Endothelial cell of umbilical vein (primary cell): ENCODE measurements at regions not wholly inside any gene's neighbourhood (a gene's known extent, or its start where the extent isn't known, plus 50 kb on each side); places are given as distances from the start of the nearest gene placed in this dataset.

Source experiments
- BruUV-seq: library from RNA; stranded (reverse); fragments of 400-500 nt; replicated peaks from 2 replicates; lab custom pipeline; 2021; lab: Mats Ljungman, UMichigan
- CTCF ChIA-PET: fragments of 300-600, 350-600 bp; sonication (Branson Sonifier 250); formaldehyde crosslinking; loops from one replicate; lab custom pipeline; 2021; ENCODE audit warnings: antibody characterized with exemption, inconsistent platforms; lab: Charles Lee
- POLR2A ChIA-PET: fragments of 300-600, 350-600 bp; sonication (Branson Sonifier 250); formaldehyde crosslinking; loops from one replicate; lab custom pipeline; 2021; ENCODE audit warnings: antibody characterized with exemption, inconsistent platforms; lab: Charles Lee
- DNase-seq: peaks from one replicate; pipeline ENCODE4 v3.0.0-alpha.2; 2011; ENCODE audit warnings: low read depth, low spot score
- FAIRE-seq: peaks from 2 replicates; lab custom pipeline; 2011; peaks lifted over from hg19 to GRCh38; lab: Jason Lieb, UNC
- H2AFZ ChIP-seq: 2 replicates; pipeline ENCODE4 v1.6.0; 2012; ENCODE audit warnings: low read depth, low read length, control low read depth, inconsistent platforms
- H3K27ac ChIP-seq: 2 replicates; pipeline ENCODE4 v1.5.1; 2011; ENCODE audit warnings: low read depth, mild to moderate bottlenecking, control low read depth, low read length, moderate library complexity; ENCODE audit not compliant: insufficient read depth
- H3K27me3 ChIP-seq, 2 experiments: 2 replicates each; pipeline versions ENCODE4 v1.6.0 to v1.6.1; 2011; ENCODE audit warnings: low read length in 2 of 2, mixed read lengths in 1 of 2; ENCODE audit not compliant: control insufficient read depth in 2 of 2, insufficient read depth in 2 of 2
- H3K36me3 ChIP-seq, 2 experiments: 2 replicates in 1 of 2; 3 replicates in 1 of 2; pipeline ENCODE4 v1.5.1; 2011; ENCODE audit warnings: low read length in 2 of 2, mild to moderate bottlenecking in 1 of 2, moderate library complexity in 1 of 2; ENCODE audit not compliant: control insufficient read depth in 2 of 2, insufficient read depth in 2 of 2; ENCODE audit errors: extremely low read depth in 1 of 2
- H3K4me1 ChIP-seq: 3 replicates; pipeline ENCODE4 v1.5.1; 2011; ENCODE audit warnings: mild to moderate bottlenecking, low read length; ENCODE audit not compliant: control insufficient read depth, insufficient read depth; ENCODE audit errors: extremely low read depth
- H3K4me2 ChIP-seq: 2 replicates; pipeline ENCODE4 v1.6.1; 2011; ENCODE audit warnings: low read length, control low read depth, mixed read lengths; ENCODE audit not compliant: insufficient read depth
- H3K4me3 ChIP-seq, 3 experiments: fragments of 200-600 bp in 1 of 3; sonication (generic), shearing (Covaris generic) in 1 of 3; replicated peaks in 1 of 3; 2 replicates each; pipeline ENCODE4 v1.5.1; 2011 to 2016; ENCODE audit warnings: control low read depth in 3 of 3, low read length in 3 of 3, mild to moderate bottlenecking in 2 of 3, inconsistent platforms in 1 of 3, low read depth in 1 of 3, moderate library complexity in 1 of 3; ENCODE audit not compliant: insufficient read depth in 1 of 3
- H3K79me2 ChIP-seq: 2 replicates; pipeline ENCODE4 v1.6.0; 2012; ENCODE audit warnings: low read length, inconsistent platforms; ENCODE audit not compliant: control insufficient read depth, insufficient read depth
- H3K9ac ChIP-seq: replicated peaks from 2 replicates; pipeline ENCODE3; 2011; ENCODE audit warnings: low read length, control low read depth; ENCODE audit not compliant: insufficient read depth; ENCODE audit errors: extremely low read depth
- H3K9me1 ChIP-seq: replicated peaks from 3 replicates; pipeline ENCODE4 v1.6.0; 2011; ENCODE audit warnings: mild to moderate bottlenecking, low read length; ENCODE audit not compliant: control insufficient read depth, insufficient read depth; ENCODE audit errors: extremely low read depth
- H3K9me3 ChIP-seq: replicated peaks from 2 replicates; pipeline ENCODE4 v1.5.1; 2012; ENCODE audit warnings: low read length, inconsistent platforms; ENCODE audit not compliant: control insufficient read depth, insufficient read depth
- H4K20me1 ChIP-seq: replicated peaks from 2 replicates; pipeline ENCODE3; 2011; ENCODE audit warnings: mild to moderate bottlenecking, low read length; ENCODE audit not compliant: control insufficient read depth, insufficient read depth; ENCODE audit errors: extremely low read depth
- EZH2 ChIP-seq: IDR thresholded peaks from 2 replicates; pipeline ENCODE4 v1.6.1; 2012; ENCODE audit warnings: borderline replicate concordance, low read depth, mild to moderate bottlenecking, moderate library complexity, low read length, inconsistent platforms; ENCODE audit not compliant: severe bottlenecking
- FOS ChIP-seq: IDR thresholded peaks from 2 replicates; pipeline ENCODE4 v1.6.1; 2011; ENCODE audit warnings: mild to moderate bottlenecking, low read length, moderate library complexity, borderline replicate concordance; ENCODE audit not compliant: insufficient read depth
- GATA2 ChIP-seq: IDR thresholded peaks from 2 replicates; pipeline ENCODE4 v1.7.0; 2011; ENCODE audit warnings: low read depth, mild to moderate bottlenecking, moderate library complexity, mixed read lengths, low read length; ENCODE audit not compliant: insufficient read length, insufficient read depth
- JUN ChIP-seq: IDR thresholded peaks from 2 replicates; pipeline ENCODE4 v1.6.1; 2011; ENCODE audit warnings: borderline replicate concordance, low read depth; ENCODE audit not compliant: insufficient read length, insufficient read depth
- MYC ChIP-seq: IDR thresholded peaks from one replicate; pipeline ENCODE4 v1.6.1; 2011; ENCODE audit warnings: mild to moderate bottlenecking, low read depth, low read length
- POLR2A ChIP-seq: IDR thresholded peaks from 2 replicates; pipeline ENCODE4 v1.6.1; 2012; ENCODE audit warnings: low read depth, mild to moderate bottlenecking, control low read depth, low read length
- POLR2AphosphoS5 ChIP-seq: IDR thresholded peaks from 2 replicates; pipeline ENCODE4 v1.6.1; 2012; ENCODE audit warnings: low read depth, mild to moderate bottlenecking, control low read depth, low read length, moderate library complexity; ENCODE audit not compliant: insufficient read depth
- dilution Hi-C: fragments of 300-500 bp; cut with MboI; formaldehyde crosslinking; loops from one replicate; pipeline ENCODE4 v1.15.0; 2019; ENCODE audit warnings: low sequenced_read_pairs; ENCODE audit not compliant: extremely low pct_ligation_motif_present
- intact Hi-C: fragments of 100-400 bp; cut with micrococcal nuclease; formaldehyde crosslinking; loops from one replicate; pipeline ENCODE4 v1.10.0; 2022
- TF ChIP-seq, protein P1 (sequence below): IDR thresholded peaks from 2 replicates; pipeline ENCODE4 v1.6.1; 2011; ENCODE audit not compliant: insufficient read depth, insufficient read length
- TF ChIP-seq, protein P2 (sequence below), 2 donors: IDR thresholded peaks; 1 replicate in 1 of 2; 2 replicates in 1 of 2; pipeline ENCODE4 v1.5.1; 2011; ENCODE audit warnings: low read length in 2 of 2, mild to moderate bottlenecking in 2 of 2, moderate library complexity in 2 of 2, control low read depth in 1 of 2, inconsistent platforms in 1 of 2, low read depth in 1 of 2; ENCODE audit not compliant: insufficient read depth in 1 of 2; ENCODE audit errors: extremely low read depth in 1 of 2

DNA sequence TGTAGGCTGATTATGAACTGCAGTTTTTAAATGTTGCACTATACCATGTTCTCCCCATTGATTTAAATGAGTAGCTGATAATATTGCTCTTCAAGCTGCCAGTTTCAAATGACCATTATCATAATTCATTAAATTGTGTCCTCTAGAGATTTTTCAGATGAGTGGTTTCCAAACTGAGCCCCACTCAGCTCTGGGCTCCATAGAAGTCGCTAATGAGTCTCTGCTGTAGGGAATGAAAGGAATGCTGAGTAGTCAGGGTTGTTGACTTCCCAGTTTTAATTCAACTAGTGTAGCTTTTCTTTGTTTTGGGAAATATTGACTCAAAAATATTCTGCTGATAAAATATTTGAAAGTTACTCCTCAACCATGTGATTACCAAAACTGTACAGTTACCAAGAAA, 1081.1 kb downstream of the ARAP2 start:
- intact Hi-C loops = no loop called here
- Histone ChIP-seq H3K4me2 (no peak overlapping the region), H3K9me3 (no peaks in the 10 kb centered on the region), H3K4me3 (no peak overlapping the region), H3K27ac (no peak overlapping the region), H3K9ac (no peak overlapping the region), H3K79me2 (no peaks in the 10 kb centered on the region), H2AFZ (no peak overlapping the region), H3K36me3 (no peaks in the 10 kb centered on the region), H3K9me1 (no peaks in the 10 kb centered on the region), H3K27me3 (no peaks in the 10 kb centered on the region), H4K20me1 (no peaks in the 10 kb centered on the region), H3K4me1 (no peaks in the 10 kb centered on the region)
- DNase-seq = no peak
- FAIRE-seq = no peak
- CTCF ChIA-PET = no interaction called here
- no peak for TF ChIP-seq POLR2A
- TF ChIP-seq FOS = no peak
- TF ChIP-seq GATA2 = no peak
- no peak for TF ChIP-seq POLR2AphosphoS5
- TF ChIP-seq, protein P1, sequence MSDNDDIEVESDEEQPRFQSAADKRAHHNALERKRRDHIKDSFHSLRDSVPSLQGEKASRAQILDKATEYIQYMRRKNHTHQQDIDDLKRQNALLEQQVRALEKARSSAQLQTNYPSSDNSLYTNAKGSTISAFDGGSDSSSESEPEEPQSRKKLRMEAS = no peak
- TF ChIP-seq JUN = no peak
- no peak for TF ChIP-seq EZH2
- TF ChIP-seq, protein P2, sequence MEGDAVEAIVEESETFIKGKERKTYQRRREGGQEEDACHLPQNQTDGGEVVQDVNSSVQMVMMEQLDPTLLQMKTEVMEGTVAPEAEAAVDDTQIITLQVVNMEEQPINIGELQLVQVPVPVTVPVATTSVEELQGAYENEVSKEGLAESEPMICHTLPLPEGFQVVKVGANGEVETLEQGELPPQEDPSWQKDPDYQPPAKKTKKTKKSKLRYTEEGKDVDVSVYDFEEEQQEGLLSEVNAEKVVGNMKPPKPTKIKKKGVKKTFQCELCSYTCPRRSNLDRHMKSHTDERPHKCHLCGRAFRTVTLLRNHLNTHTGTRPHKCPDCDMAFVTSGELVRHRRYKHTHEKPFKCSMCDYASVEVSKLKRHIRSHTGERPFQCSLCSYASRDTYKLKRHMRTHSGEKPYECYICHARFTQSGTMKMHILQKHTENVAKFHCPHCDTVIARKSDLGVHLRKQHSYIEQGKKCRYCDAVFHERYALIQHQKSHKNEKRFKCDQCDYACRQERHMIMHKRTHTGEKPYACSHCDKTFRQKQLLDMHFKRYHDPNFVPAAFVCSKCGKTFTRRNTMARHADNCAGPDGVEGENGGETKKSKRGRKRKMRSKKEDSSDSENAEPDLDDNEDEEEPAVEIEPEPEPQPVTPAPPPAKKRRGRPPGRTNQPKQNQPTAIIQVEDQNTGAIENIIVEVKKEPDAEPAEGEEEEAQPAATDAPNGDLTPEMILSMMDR (IDR thresholded peaks at IDR 0.05; ENCODE audit: extremely low read depth in 1 of 2, insufficient read depth in 1 of 2, low read depth in 1 of 2, low read length in 2 of 2) = no peak
- no peak for TF ChIP-seq MYC
- BruUV-seq = no TSS peak
- dilution Hi-C loops = no loop called here
- POLR2A ChIA-PET = no interaction called here
